AG04449 (cell line): ENCODE measurements at regions not wholly inside any gene's neighbourhood (a gene's known extent, or its start where the extent isn't known, plus 50 kb on each side); places are given as distances from the start of the nearest gene placed in this dataset.

Source experiments
- CTCF ChIA-PET: fragments of 350-600 bp; formaldehyde crosslinking; extraction: SDS; loops from one replicate; lab custom pipeline; 2021; ENCODE audit warnings: antibody characterized with exemption; lab: Yijun Ruan, JAX
- POLR2A ChIA-PET: fragments of 400-600, 350-600 bp; formaldehyde crosslinking; extraction: SDS; loops from one replicate; lab custom pipeline; 2020; ENCODE audit warnings: antibody characterized with exemption, inconsistent platforms; lab: Yijun Ruan, JAX
- DNase-seq: peaks from one replicate; pipeline ENCODE4 v3.0.0-alpha.2; 2010; ENCODE audit warnings: low read depth, low spot score
- H3K4me3 ChIP-seq: 2 replicates; pipeline ENCODE4 v1.5.1; 2011; ENCODE audit warnings: low read depth, mild to moderate bottlenecking, control low read depth, low read length
- TF ChIP-seq, protein P1 (sequence below): IDR thresholded peaks from one replicate; pipeline ENCODE4 v1.5.1; 2011; ENCODE audit warnings: mild to moderate bottlenecking, moderate library complexity, low read length, control low read depth, inconsistent platforms; ENCODE audit not compliant: insufficient read depth; ENCODE audit errors: missing control alignments

DNA sequence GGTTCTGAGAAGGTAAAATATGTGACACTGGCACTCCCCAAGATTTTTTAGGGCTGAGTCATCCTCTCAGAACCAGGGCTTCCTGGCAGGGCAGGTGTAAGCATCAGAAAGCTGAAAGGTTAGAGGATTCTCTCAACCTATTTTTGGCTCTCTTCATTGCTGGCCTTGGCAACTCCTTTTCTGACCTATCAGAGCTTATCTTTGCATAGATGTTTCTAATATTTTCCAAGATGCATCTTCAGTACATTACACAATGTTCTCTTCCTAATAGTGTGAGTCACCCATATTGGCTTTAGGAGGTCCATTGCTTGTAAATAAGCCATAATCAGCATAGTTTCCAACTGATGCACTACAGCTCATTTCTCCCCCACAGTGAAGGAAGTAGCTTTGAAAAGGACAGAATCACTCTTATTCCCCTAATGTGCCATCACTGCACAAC is 2008.4 kb upstream of the PIK3C3 start:
- POLR2A ChIA-PET = no interaction called here
- peak; percentile 37 for DNase-seq
- CTCF ChIA-PET = no interaction called here
- H3K4me3 ChIP-seq = no peak overlapping the region
- TF ChIP-seq, protein P1, sequence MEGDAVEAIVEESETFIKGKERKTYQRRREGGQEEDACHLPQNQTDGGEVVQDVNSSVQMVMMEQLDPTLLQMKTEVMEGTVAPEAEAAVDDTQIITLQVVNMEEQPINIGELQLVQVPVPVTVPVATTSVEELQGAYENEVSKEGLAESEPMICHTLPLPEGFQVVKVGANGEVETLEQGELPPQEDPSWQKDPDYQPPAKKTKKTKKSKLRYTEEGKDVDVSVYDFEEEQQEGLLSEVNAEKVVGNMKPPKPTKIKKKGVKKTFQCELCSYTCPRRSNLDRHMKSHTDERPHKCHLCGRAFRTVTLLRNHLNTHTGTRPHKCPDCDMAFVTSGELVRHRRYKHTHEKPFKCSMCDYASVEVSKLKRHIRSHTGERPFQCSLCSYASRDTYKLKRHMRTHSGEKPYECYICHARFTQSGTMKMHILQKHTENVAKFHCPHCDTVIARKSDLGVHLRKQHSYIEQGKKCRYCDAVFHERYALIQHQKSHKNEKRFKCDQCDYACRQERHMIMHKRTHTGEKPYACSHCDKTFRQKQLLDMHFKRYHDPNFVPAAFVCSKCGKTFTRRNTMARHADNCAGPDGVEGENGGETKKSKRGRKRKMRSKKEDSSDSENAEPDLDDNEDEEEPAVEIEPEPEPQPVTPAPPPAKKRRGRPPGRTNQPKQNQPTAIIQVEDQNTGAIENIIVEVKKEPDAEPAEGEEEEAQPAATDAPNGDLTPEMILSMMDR = no peak

DNA sequence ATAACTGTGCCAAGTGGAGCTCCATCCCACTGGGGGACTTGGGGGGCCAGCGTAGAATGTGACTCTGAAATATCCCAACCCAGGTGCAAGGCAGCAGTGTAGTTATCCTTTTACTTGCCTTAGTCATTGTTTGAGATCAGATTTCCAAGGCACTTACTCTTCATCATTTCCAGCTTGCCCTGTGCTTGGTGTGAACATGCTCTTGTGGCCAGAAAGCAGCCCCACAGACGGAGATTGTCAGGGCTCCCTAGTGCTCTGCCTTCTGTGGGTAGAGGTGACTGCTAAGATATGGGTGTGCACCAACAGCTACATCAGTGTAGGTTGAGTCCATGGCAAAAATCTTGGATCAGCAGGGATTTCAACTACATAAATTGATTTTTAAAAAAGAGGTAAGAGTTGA is 2010.0 kb upstream of the PIK3C3 start:
- ChIA-PET CTCF (no interaction called here), POLR2A (no interaction called here)
- H3K4me3 ChIP-seq = no peak overlapping the region
- no peak for DNase-seq
- TF ChIP-seq, protein P1 = no peak

DNA sequence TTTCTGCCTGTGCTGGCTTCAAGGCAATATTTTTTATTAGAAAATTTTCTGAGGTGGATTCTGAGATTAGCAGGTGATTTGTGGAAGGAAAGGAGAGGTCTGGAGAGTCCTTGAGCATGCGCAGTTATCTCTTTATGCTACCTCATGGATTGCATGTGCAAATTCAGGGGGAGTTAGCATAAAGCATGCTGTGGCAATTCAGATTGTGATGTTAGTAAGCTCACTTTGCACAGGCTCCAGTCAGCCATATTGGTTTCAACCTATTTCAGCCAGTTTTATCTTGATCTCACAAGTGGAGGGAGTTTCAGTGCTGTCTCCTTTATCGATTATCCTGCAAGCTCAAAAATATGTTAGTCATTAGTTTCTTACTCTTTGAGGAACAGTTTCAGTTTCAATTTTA is 2012.3 kb upstream of the PIK3C3 start:
- ChIA-PET CTCF (no interaction called here), POLR2A (no interaction called here)
- no peak overlapping the region for H3K4me3 ChIP-seq
- TF ChIP-seq, protein P1 = no peak
- no peak for DNase-seq

DNA sequence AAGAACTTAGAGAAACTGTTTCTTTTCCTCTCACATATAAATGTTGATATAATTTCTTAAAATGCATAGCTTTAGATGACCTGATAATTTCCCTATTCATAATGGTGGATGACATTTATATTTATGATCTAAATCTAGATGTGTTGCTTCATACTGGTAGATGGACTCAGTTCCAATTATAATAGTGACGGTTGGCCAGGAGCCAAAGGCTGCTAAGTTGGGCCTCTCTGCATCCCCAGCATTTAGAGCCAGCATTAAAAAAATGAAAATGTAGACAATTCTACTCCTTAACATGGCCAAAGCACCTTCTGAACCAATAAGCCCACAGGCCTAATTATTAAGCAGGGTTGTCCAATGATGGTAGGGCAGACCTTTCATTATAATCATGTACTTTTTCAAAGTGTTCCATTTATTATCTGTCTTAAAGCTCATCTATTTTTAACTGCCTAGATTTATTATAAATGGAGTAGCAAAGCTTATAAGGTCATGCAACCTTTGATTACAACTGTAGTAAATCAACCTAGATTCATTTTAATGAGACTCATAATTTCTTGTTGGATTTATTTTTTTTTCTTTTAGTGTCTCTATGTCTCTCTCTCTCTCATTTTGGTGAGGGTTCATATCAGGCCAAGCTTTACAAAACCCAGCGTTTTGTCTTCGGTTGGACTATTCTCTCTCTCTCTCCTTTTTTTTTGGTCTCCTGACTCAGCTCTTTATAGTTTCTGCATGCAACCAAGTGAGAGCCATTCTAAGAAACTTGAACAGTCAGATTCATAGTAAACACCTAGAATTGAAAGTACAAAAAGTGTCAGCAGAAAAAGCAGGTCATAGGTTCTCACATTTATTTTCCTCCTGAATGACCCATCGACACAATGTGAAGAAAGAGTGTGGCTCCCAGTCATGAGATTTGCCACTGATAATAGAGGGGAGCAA is 2016.1 kb upstream of the PIK3C3 start:
- no peak for DNase-seq
- CTCF ChIA-PET = no interaction called here
- POLR2A ChIA-PET = no interaction called here
- H3K4me3 ChIP-seq = no peak overlapping the region
- TF ChIP-seq, protein P1 = no peak

DNA sequence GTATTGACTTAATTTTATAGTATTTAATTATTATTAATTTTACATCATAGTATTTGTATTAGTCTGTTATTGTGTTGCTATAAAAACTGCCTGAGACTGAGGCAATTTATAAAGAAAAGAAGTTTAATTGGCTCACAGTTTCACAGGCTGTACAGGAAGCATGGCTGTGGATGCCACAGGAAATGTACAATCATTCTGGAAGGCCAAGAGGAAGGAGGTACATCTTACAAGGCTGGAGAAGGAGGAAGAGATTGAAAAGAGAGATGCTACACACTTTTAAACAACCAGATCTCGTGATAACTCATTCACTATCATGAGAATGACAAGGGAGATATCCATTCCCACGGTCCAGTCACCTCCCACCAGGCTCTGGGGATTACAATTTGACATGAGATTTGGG is 2019.4 kb upstream of the PIK3C3 start:
- CTCF ChIA-PET = no interaction called here
- no peak for DNase-seq
- no peak overlapping the region for H3K4me3 ChIP-seq
- POLR2A ChIA-PET = no interaction called here
- TF ChIP-seq, protein P1 = no peak

DNA sequence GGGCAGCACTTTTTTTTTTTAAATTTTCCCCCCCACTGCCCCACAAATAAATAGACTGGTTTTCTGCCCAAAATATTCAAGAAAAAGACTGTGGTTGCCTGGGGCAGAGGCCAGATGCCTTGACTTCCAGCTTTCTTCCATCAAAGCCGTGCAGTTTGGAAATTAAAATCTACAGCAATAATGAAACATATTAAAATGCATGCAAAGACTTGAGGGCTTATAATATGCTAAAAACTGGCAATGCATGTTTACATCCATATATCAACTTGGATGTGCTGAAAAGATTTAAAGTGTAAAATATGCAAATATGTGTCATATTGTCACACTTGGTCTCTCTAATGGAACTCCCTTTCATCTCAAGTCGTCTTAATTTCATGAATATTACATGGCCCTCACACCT is 2036.2 kb upstream of the PIK3C3 start:
- CTCF ChIA-PET = no interaction called here
- DNase-seq = no peak
- no peak overlapping the region for H3K4me3 ChIP-seq
- TF ChIP-seq, protein P1 = no peak
- POLR2A ChIA-PET = no interaction called here
